Pancreas (tissue), 10 donors: ENCODE measurements at regions not wholly inside any gene's neighbourhood (a gene's known extent, or its start where the extent isn't known, plus 50 kb on each side); places are given as distances from the start of the nearest gene placed in this dataset.

Experiments used
- ATAC-seq, 4 donors: fragments of 200-7000 bp; cut with Tn5 transposase; one replicate each; pipeline versions ENCODE4 v1.8.0 to v1.9.1; 2020; ENCODE audit warnings: mild to moderate bottlenecking in 4 of 4, moderate library complexity in 4 of 4
- DNase-seq, 6 donors: peaks; one replicate each; pipeline ENCODE4 v3.0.0-alpha.2; 2020
- FAIRE-seq: peaks from 2 replicates; lab custom pipeline; 2012; peaks lifted over from hg19 to GRCh38; lab: Jason Lieb, UNC
- H3K27ac ChIP-seq, 4 donors: fragments of 200-600 bp; sonication (generic); 1 replicate in 3 of 4; 2 replicates in 1 of 4; pipeline versions ENCODE4 v1.5.0 to v1.8.0; 2020
- H3K27me3 ChIP-seq, 4 donors: fragments of 200-600 bp; one replicate each; pipeline ENCODE4 v1.8.0; 2021
- H3K36me3 ChIP-seq, 3 donors: fragments of 200-600 bp; sonication (generic) in 1 of 3; one replicate each; pipeline versions ENCODE4 v1.5.0 to v1.8.0; 2020 to 2021
- H3K4me1 ChIP-seq, 3 donors: fragments of 200-600 bp; one replicate each; pipeline ENCODE4 v1.8.0; 2021
- H3K4me3 ChIP-seq, 4 donors: fragments of 200-600 bp; sonication (generic) in 2 of 4; one replicate each; pipeline versions ENCODE4 v1.5.0 to v1.8.0; 2020 to 2021
- H3K9me3 ChIP-seq, 4 donors: fragments of 200-600 bp; one replicate each; pipeline ENCODE4 v1.8.0; 2021
- CTCF ChIP-seq, 4 donors: fragments of 200-600 bp; sonication (generic) in 3 of 4; IDR thresholded peaks; one replicate each; pipeline versions ENCODE4 v1.5.0 to v1.8.0; 2021; ENCODE audit warnings: antibody characterized with exemption in 4 of 4
- WGBS, 2 donors: extraction: QIAGEN DNeasy Blood & Tissue Kit; methylation state at CpG; one replicate each; pipeline ENCODE4 v1.1.7; 2013; 5-methylcytosine and 5-hydroxymethylcytosine counted together
- intact Hi-C, 3 donors: fragments of 100-400 bp; cut with DNase I; formaldehyde crosslinking; loops; one replicate each; pipeline versions ENCODE4 v1.11.1 to v1.14.2; 2022
- donor health status: healthy with polysubstance abuse.
- donor health status: DM: no; HTN: no; CAD: no; lungs with moderate emphysema.
- donor health status: DM: no; HTN: no; CAD: no.
- donor health status: control.
- donor health status: control.
- donor health status: Bipolar disorder and iron deficiency.
- donor health status: DM: yes; HTN: yes; CAD: no.
- donor health status: DM: no; HTN: no; CAD: no.
- donor health status: DM: no; HTN: no; CAD: no.
- donor health status: DM: yes; HTN: yes; CAD: no.

GRCh38 chr1:56202186-56202585 is 377.2 kb downstream of the PLPP3 start:
- TF ChIP-seq CTCF (IDR thresholded peaks at IDR 0.05): no peak
- DNase-seq (no peak), FAIRE-seq (no peak), ATAC-seq (no peak)
- no peaks in the 10 kb centered on the region for H3K9me3 ChIP-seq
- H3K27ac ChIP-seq: no peak overlapping the region
- intact Hi-C loops: no loop called here
- 88 to 89% methylated on average over 2 of the region's 2 CpGs for WGBS, 2 donors
- H3K4me1 ChIP-seq: no peaks in the 10 kb centered on the region
- H3K4me3 ChIP-seq: no peak overlapping the region
- no peaks in the 10 kb centered on the region for H3K36me3 ChIP-seq
- no peaks in the 10 kb centered on the region for H3K27me3 ChIP-seq

GRCh38 chr1:56200896-56201295 is 378.5 kb downstream of the PLPP3 start:
- ATAC-seq: no peak
- H3K4me3 ChIP-seq: no peak overlapping the region
- no peak for FAIRE-seq
- no peaks in the 10 kb centered on the region for H3K9me3 ChIP-seq
- intact Hi-C loops: no loop called here
- no peaks in the 10 kb centered on the region for H3K27me3 ChIP-seq
- 62 to 67% methylated on average over 2 of the region's 2 CpGs for WGBS, 2 donors
- H3K4me1 ChIP-seq: no peaks in the 10 kb centered on the region
- DNase-seq: no peak
- TF ChIP-seq CTCF (IDR thresholded peaks at IDR 0.05): no peak
- H3K27ac ChIP-seq: no peak overlapping the region
- no peaks in the 10 kb centered on the region for H3K36me3 ChIP-seq

- no peaks in the 10 kb centered on the region for H3K36me3 ChIP-seq
- H3K27me3 ChIP-seq: no peaks in the 10 kb centered on the region
- 84 to 89% methylated on average over 4 of the region's 4 CpGs for WGBS, 2 donors
- H3K4me1 ChIP-seq: no peaks in the 10 kb centered on the region
- TF ChIP-seq CTCF (IDR thresholded peaks at IDR 0.05): no peak
- ATAC-seq (no peak), DNase-seq (no peak), FAIRE-seq (no peak)
- intact Hi-C loops: no loop called here
- H3K4me3 ChIP-seq: no peak overlapping the region
- no peaks in the 10 kb centered on the region for H3K9me3 ChIP-seq
- H3K27ac ChIP-seq: no peak overlapping the region
These were observed 378.9 kb downstream of the PLPP3 start for GRCh38 chr1:56200442-56200841.

GRCh38 chr1:56199956-56200355 is 379.4 kb downstream of the PLPP3 start:
- no peaks in the 10 kb centered on the region for H3K4me1 ChIP-seq
- H3K4me3 ChIP-seq: no peak overlapping the region
- no peak overlapping the region for H3K27ac ChIP-seq
- no peaks in the 10 kb centered on the region for H3K27me3 ChIP-seq
- TF ChIP-seq CTCF (IDR thresholded peaks at IDR 0.05): no peak
- FAIRE-seq (peak; percentile 29), DNase-seq (no peak), ATAC-seq (no peak)
- no peaks in the 10 kb centered on the region for H3K9me3 ChIP-seq
- H3K36me3 ChIP-seq: no peaks in the 10 kb centered on the region
- 47 to 91% methylated on average over 1 of the region's 1 CpG for WGBS, 2 donors
- intact Hi-C loops: no loop called here

- 83 to 96% methylated on average over 2 of the region's 2 CpGs for whole genome bisulfite sequencing, 2 donors
- no peak overlapping the region for H3K4me3 ChIP-seq
- FAIRE-seq (no peak), DNase-seq (no peak), ATAC-seq (no peak)
- no peaks in the 10 kb centered on the region for H3K9me3 ChIP-seq
- H3K27ac ChIP-seq: no peak overlapping the region
- H3K4me1 ChIP-seq: no peaks in the 10 kb centered on the region
- intact Hi-C loops: no loop called here
- TF ChIP-seq CTCF (IDR thresholded peaks at IDR 0.05): no peak
- H3K27me3 ChIP-seq: no peaks in the 10 kb centered on the region
- H3K36me3 ChIP-seq: no peaks in the 10 kb centered on the region
These were observed 380.3 kb downstream of the PLPP3 start for GRCh38 chr1:56199061-56199460.
